ENCODE measurements at regions not wholly inside any gene's neighbourhood (a gene's known extent, or its start where the extent isn't known, plus 50 kb on each side); places are given as distances from the start of the nearest gene placed in this dataset.

- Histone ChIP-seq H3K27me3 (ENCODE audit: control insufficient read depth in 3 of 3, insufficient read depth in 3 of 3, low read length in 3 of 3) (no peaks in the 10 kb centered on the region), H3K36me3 (ENCODE audit: control insufficient read depth in 3 of 3, insufficient read depth in 2 of 3, low read depth in 1 of 3, low read length in 3 of 3) (no peaks in the 10 kb centered on the region), H3K9me3 (ENCODE audit: control insufficient read depth in 2 of 2, insufficient read depth in 1 of 2, low read depth in 1 of 2, low read length in 1 of 2) (peaks cover 0 to 6% of the 10 kb centered on the region in 2 donors), H3K27ac (ENCODE audit: low read depth in 1 of 3, low read length in 2 of 3) (no peak overlapping the region), H3K4me1 (ENCODE audit: control insufficient read depth in 3 of 3, insufficient read depth in 2 of 3, low read depth in 1 of 3, low read length in 2 of 3) (no peaks in the 10 kb centered on the region), H3K4me3 (ENCODE audit: low read depth in 1 of 3, low read length in 3 of 3) (no peak overlapping the region)
- no peak for DNase-seq
- FAIRE-seq = no peak
- WGBS, 3 donors = 55 to 66% (median 59%) methylated on average over 3 of the region's 3 CpGs
Measured at GRCh38 chr6:149135809-149136208, 181.7 kb upstream of the TAB2 start.

- 66 to 88% (median 85%) methylated on average over 5 of the region's 5 CpGs for WGBS, 3 donors
- FAIRE-seq (no peak), DNase-seq (no peak)
- Histone ChIP-seq H3K4me3 (ENCODE audit: low read depth in 1 of 3, low read length in 3 of 3) (no peak overlapping the region), H3K27ac (ENCODE audit: low read depth in 1 of 3, low read length in 2 of 3) (no peak overlapping the region), H3K4me1 (ENCODE audit: control insufficient read depth in 3 of 3, insufficient read depth in 2 of 3, low read depth in 1 of 3, low read length in 2 of 3) (no peaks in the 10 kb centered on the region), H3K9me3 (ENCODE audit: control insufficient read depth in 2 of 2, insufficient read depth in 1 of 2, low read depth in 1 of 2, low read length in 1 of 2) (peaks cover 0 to 6% of the 10 kb centered on the region in 2 donors), H3K36me3 (ENCODE audit: control insufficient read depth in 3 of 3, insufficient read depth in 2 of 3, low read depth in 1 of 3, low read length in 3 of 3) (no peaks in the 10 kb centered on the region), H3K27me3 (ENCODE audit: control insufficient read depth in 3 of 3, insufficient read depth in 3 of 3, low read length in 3 of 3) (no peaks in the 10 kb centered on the region)
Measured at GRCh38 chr6:149136273-149136912, 181.1 kb upstream of the TAB2 start.

- FAIRE-seq (no peak), DNase-seq (no peak)
- 93 to 100% (median 98%) methylated on average over 2 of the region's 2 CpGs for WGBS, 3 donors
- Histone ChIP-seq H3K4me3 (ENCODE audit: low read depth in 1 of 3, low read length in 3 of 3) (no peak overlapping the region), H3K9me3 (ENCODE audit: control insufficient read depth in 2 of 2, insufficient read depth in 1 of 2, low read depth in 1 of 2, low read length in 1 of 2) (peaks cover 0 to 6% of the 10 kb centered on the region in 2 donors), H3K36me3 (ENCODE audit: control insufficient read depth in 3 of 3, insufficient read depth in 2 of 3, low read depth in 1 of 3, low read length in 3 of 3) (no peaks in the 10 kb centered on the region), H3K4me1 (ENCODE audit: control insufficient read depth in 3 of 3, insufficient read depth in 2 of 3, low read depth in 1 of 3, low read length in 2 of 3) (no peaks in the 10 kb centered on the region), H3K27ac (ENCODE audit: low read depth in 1 of 3, low read length in 2 of 3) (no peak overlapping the region), H3K27me3 (ENCODE audit: control insufficient read depth in 3 of 3, insufficient read depth in 3 of 3, low read length in 3 of 3) (no peaks in the 10 kb centered on the region)
Measured at GRCh38 chr6:149136913-149137286, 180.6 kb upstream of the TAB2 start.

GRCh38 chr6:149137594-149137993 lies 179.9 kb upstream of the TAB2 start:
- H3K27ac ChIP-seq (ENCODE audit: low read depth in 1 of 3, low read length in 2 of 3) = no peak overlapping the region
- H3K27me3 ChIP-seq (ENCODE audit: control insufficient read depth in 3 of 3, insufficient read depth in 3 of 3, low read length in 3 of 3) = no peaks in the 10 kb centered on the region
- WGBS, 3 donors = 63 to 82% (median 81%) methylated on average over 4 of the region's 4 CpGs
- peaks cover 0 to 6% of the 10 kb centered on the region in 2 donors for H3K9me3 ChIP-seq (ENCODE audit: control insufficient read depth in 2 of 2, insufficient read depth in 1 of 2, low read depth in 1 of 2, low read length in 1 of 2)
- no peak overlapping the region for H3K4me3 ChIP-seq (ENCODE audit: low read depth in 1 of 3, low read length in 3 of 3)
- no peaks in the 10 kb centered on the region for H3K4me1 ChIP-seq (ENCODE audit: control insufficient read depth in 3 of 3, insufficient read depth in 2 of 3, low read depth in 1 of 3, low read length in 2 of 3)
- no peaks in the 10 kb centered on the region for H3K36me3 ChIP-seq (ENCODE audit: control insufficient read depth in 3 of 3, insufficient read depth in 2 of 3, low read depth in 1 of 3, low read length in 3 of 3)
- FAIRE-seq = no peak
- DNase-seq = no peak

GRCh38 chr6:149138089-149138488 lies 179.4 kb upstream of the TAB2 start:
- Histone ChIP-seq H3K4me1 (ENCODE audit: control insufficient read depth in 3 of 3, insufficient read depth in 2 of 3, low read depth in 1 of 3, low read length in 2 of 3) (no peaks in the 10 kb centered on the region), H3K36me3 (ENCODE audit: control insufficient read depth in 3 of 3, insufficient read depth in 2 of 3, low read depth in 1 of 3, low read length in 3 of 3) (no peaks in the 10 kb centered on the region), H3K4me3 (ENCODE audit: low read depth in 1 of 3, low read length in 3 of 3) (no peak overlapping the region), H3K27ac (ENCODE audit: low read depth in 1 of 3, low read length in 2 of 3) (no peak overlapping the region), H3K9me3 (ENCODE audit: control insufficient read depth in 2 of 2, insufficient read depth in 1 of 2, low read depth in 1 of 2, low read length in 1 of 2) (peaks cover 0 to 7% of the 10 kb centered on the region in 2 donors), H3K27me3 (ENCODE audit: control insufficient read depth in 3 of 3, insufficient read depth in 3 of 3, low read length in 3 of 3) (peaks cover 0 to 2% (median 0%) of the 10 kb centered on the region in 3 donors)
- WGBS, 3 donors = 91 to 94% (median 93%) methylated on average over 10 of the region's 10 CpGs
- DNase-seq (no peak), FAIRE-seq (no peak)

- Histone ChIP-seq H3K4me1 (ENCODE audit: control insufficient read depth in 3 of 3, insufficient read depth in 2 of 3, low read depth in 1 of 3, low read length in 2 of 3) (no peaks in the 10 kb centered on the region), H3K9me3 (ENCODE audit: control insufficient read depth in 2 of 2, insufficient read depth in 1 of 2, low read depth in 1 of 2, low read length in 1 of 2) (peaks cover 0 to 8% of the 10 kb centered on the region in 2 donors), H3K4me3 (ENCODE audit: low read depth in 1 of 3, low read length in 3 of 3) (no peak overlapping the region), H3K27me3 (ENCODE audit: control insufficient read depth in 3 of 3, insufficient read depth in 3 of 3, low read length in 3 of 3) (peaks cover 0 to 3% (median 0%) of the 10 kb centered on the region in 3 donors), H3K27ac (ENCODE audit: low read depth in 1 of 3, low read length in 2 of 3) (no peak overlapping the region), H3K36me3 (ENCODE audit: control insufficient read depth in 3 of 3, insufficient read depth in 2 of 3, low read depth in 1 of 3, low read length in 3 of 3) (no peaks in the 10 kb centered on the region)
- no peak for FAIRE-seq
- 95% methylated on average over 12 of the region's 12 CpGs for WGBS, 3 donors
- DNase-seq = no peak
Measured at GRCh38 chr6:149138699-149139294, 178.7 kb upstream of the TAB2 start.

- FAIRE-seq (no peak), DNase-seq (no peak)
- Histone ChIP-seq H3K4me3 (ENCODE audit: low read depth in 1 of 3, low read length in 3 of 3) (no peak overlapping the region), H3K27me3 (ENCODE audit: control insufficient read depth in 3 of 3, insufficient read depth in 3 of 3, low read length in 3 of 3) (peaks cover 0 to 3% (median 0%) of the 10 kb centered on the region in 3 donors), H3K4me1 (ENCODE audit: control insufficient read depth in 3 of 3, insufficient read depth in 2 of 3, low read depth in 1 of 3, low read length in 2 of 3) (no peaks in the 10 kb centered on the region), H3K9me3 (ENCODE audit: control insufficient read depth in 2 of 2, insufficient read depth in 1 of 2, low read depth in 1 of 2, low read length in 1 of 2) (peaks cover 0 to 8% of the 10 kb centered on the region in 2 donors), H3K36me3 (ENCODE audit: control insufficient read depth in 3 of 3, insufficient read depth in 2 of 3, low read depth in 1 of 3, low read length in 3 of 3) (no peaks in the 10 kb centered on the region), H3K27ac (ENCODE audit: low read depth in 1 of 3, low read length in 2 of 3) (peak overlapping the region in 1 of 3 donors; percentile 94)
Measured at GRCh38 chr6:149139782-149140136, 177.8 kb upstream of the TAB2 start.

- Histone ChIP-seq H3K4me3 (ENCODE audit: low read depth in 1 of 3, low read length in 3 of 3) (no peak overlapping the region), H3K27ac (ENCODE audit: low read depth in 1 of 3, low read length in 2 of 3) (peak overlapping the region in 2 of 3 donors; percentile 28 to 94), H3K9me3 (ENCODE audit: control insufficient read depth in 2 of 2, insufficient read depth in 1 of 2, low read depth in 1 of 2, low read length in 1 of 2) (peaks cover 0 to 8% of the 10 kb centered on the region in 2 donors), H3K4me1 (ENCODE audit: control insufficient read depth in 3 of 3, insufficient read depth in 2 of 3, low read depth in 1 of 3, low read length in 2 of 3) (no peaks in the 10 kb centered on the region), H3K36me3 (ENCODE audit: control insufficient read depth in 3 of 3, insufficient read depth in 2 of 3, low read depth in 1 of 3, low read length in 3 of 3) (no peaks in the 10 kb centered on the region), H3K27me3 (ENCODE audit: control insufficient read depth in 3 of 3, insufficient read depth in 3 of 3, low read length in 3 of 3) (peaks cover 0 to 3% (median 0%) of the 10 kb centered on the region in 3 donors)
- no peak for DNase-seq
- no peak for FAIRE-seq
- WGBS, 3 donors = 52 to 62% (median 54%) methylated on average over 12 of the region's 12 CpGs
Measured at GRCh38 chr6:149140137-149140909, 177.2 kb upstream of the TAB2 start.

All from small intestine (tissue), 7 donors.